Erythroblast (primary cell): ENCODE measurements at regions not wholly inside any gene's neighbourhood (a gene's known extent, or its start where the extent isn't known, plus 50 kb on each side); places are given as distances from the start of the nearest gene placed in this dataset.
"Not testable (repeated sequence)": the region's sequence is repeated elsewhere in the genome, so short reads cannot be mapped to it uniquely, and the experiment has no call there.

ENCODE experiments used
- DNase-seq, 2 experiments: peaks; one replicate each; lab custom pipeline; 2025; lab: John Stamatoyannopoulos, UW
- GATA1 ChIP-seq: IDR thresholded peaks from 2 replicates; pipeline ENCODE4 v1.6.1; 2011; ENCODE audit warnings: low read depth, mild to moderate bottlenecking, control low read depth, low read length, moderate library complexity
- POLR2A ChIP-seq: IDR thresholded peaks from 2 replicates; pipeline ENCODE4 v1.6.1; 2011; ENCODE audit warnings: mild to moderate bottlenecking, low read length

- TF ChIP-seq GATA1 = no peak
- TF ChIP-seq POLR2A = no peak
- DNase-seq = no peak
Observed at GRCh38 chr6:140663094-140663493, 1288.6 kb upstream of the CITED2 start.

- DNase-seq = no peak
- TF ChIP-seq GATA1 (no peak), POLR2A (no peak)
Observed at GRCh38 chr6:140661691-140662090, 1287.2 kb upstream of the CITED2 start.

GRCh38 chr6:140660295-140660694, 1285.8 kb upstream of the CITED2 start:
- no peak for DNase-seq
- TF ChIP-seq GATA1 (no peak), POLR2A (no peak)

GRCh38 chr6:140653972-140654371, 1279.5 kb upstream of the CITED2 start:
- no peak for TF ChIP-seq GATA1
- no peak for TF ChIP-seq POLR2A
- DNase-seq = no peak

GRCh38 chr6:140653506-140653905, 1279.1 kb upstream of the CITED2 start:
- TF ChIP-seq GATA1 (no peak), POLR2A (no peak)
- no peak for DNase-seq

- not testable (repeated sequence) for DNase-seq
Observed at GRCh38 chr6:140649502-140649901, 1275.1 kb upstream of the CITED2 start.

GRCh38 chr6:140647322-140647721, 1272.9 kb upstream of the CITED2 start:
- DNase-seq = not testable (repeated sequence)

- TF ChIP-seq POLR2A (no peak), GATA1 (no peak)
- no peak for DNase-seq
Observed at GRCh38 chr6:140644017-140644416, 1269.6 kb upstream of the CITED2 start.

- TF ChIP-seq POLR2A (no peak), GATA1 (no peak)
- DNase-seq = no peak
Observed at GRCh38 chr6:140641412-140641811, 1267.0 kb upstream of the CITED2 start.

GRCh38 chr6:140636908-140637402, 1262.5 kb upstream of the CITED2 start:
- TF ChIP-seq GATA1 = no peak
- no peak for TF ChIP-seq POLR2A
- no peak for DNase-seq

- no peak for DNase-seq
- TF ChIP-seq POLR2A (no peak), GATA1 (no peak)
Observed at GRCh38 chr6:140636271-140636907, 1261.9 kb upstream of the CITED2 start.

- no peak for DNase-seq
- TF ChIP-seq POLR2A (no peak), GATA1 (no peak)
Observed at GRCh38 chr6:140627002-140627401, 1252.6 kb upstream of the CITED2 start.

GRCh38 chr6:140623498-140623897, 1249.0 kb upstream of the CITED2 start:
- DNase-seq = no peak
- TF ChIP-seq GATA1 = no peak
- TF ChIP-seq POLR2A = no peak

GRCh38 chr6:140620496-140620895, 1246.0 kb upstream of the CITED2 start:
- TF ChIP-seq GATA1 (no peak), POLR2A (no peak)
- no peak for DNase-seq

GRCh38 chr6:140609956-140610355, 1235.5 kb upstream of the CITED2 start:
- TF ChIP-seq GATA1 = no peak
- TF ChIP-seq POLR2A = no peak
- DNase-seq = no peak
